ENCODE measurements at regions not wholly inside any gene's neighbourhood (a gene's known extent, or its start where the extent isn't known, plus 50 kb on each side); places are given as distances from the start of the nearest gene placed in this dataset.

DNA sequence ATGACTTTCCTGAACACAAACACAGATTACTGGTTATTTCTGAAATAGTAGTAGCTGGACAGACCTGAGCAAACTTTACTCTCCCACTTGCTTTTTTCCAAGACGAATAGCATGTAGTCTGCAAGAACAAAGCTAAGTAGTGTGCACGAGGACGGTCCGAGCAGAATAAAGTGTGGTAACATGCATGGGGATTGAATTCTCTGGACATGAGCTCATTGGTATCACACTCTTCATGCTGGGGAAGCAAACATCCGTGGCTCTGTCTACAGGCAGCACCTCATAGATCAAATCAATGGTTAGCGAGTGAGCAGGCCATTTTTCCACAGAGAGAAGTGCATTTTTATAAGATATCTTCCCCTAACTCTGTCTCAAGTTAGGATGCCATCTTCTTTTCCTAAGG is 164.8 kb upstream of the STK17B start:
- intact Hi-C loops (cut with DNase I), result no loop called here

DNA sequence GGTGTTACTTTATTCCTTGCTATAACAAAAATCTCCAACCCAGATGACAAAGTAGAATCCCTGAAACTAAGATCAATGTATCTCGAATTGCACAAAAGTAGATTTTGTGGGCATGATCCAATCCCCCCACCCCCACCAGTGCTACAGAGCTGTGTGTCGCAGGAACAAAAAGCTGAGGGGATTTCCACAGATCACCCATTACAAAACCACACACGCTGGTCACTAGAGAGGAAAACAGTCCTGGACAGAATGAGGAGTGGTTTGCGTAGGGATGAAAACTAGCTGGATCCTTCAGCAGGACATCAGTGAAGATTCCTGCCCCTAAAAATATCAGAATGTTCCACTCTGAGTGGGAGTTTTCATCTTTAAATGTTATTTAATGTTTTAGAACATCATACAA is 165.3 kb upstream of the STK17B start:
- DNase-seq (ENCODE audit: low spot score), result no peak

More for the DNA sequence above, 164.8 kb upstream of the STK17B start:
- no peak for DNase-seq (ENCODE audit: low spot score)

DNA sequence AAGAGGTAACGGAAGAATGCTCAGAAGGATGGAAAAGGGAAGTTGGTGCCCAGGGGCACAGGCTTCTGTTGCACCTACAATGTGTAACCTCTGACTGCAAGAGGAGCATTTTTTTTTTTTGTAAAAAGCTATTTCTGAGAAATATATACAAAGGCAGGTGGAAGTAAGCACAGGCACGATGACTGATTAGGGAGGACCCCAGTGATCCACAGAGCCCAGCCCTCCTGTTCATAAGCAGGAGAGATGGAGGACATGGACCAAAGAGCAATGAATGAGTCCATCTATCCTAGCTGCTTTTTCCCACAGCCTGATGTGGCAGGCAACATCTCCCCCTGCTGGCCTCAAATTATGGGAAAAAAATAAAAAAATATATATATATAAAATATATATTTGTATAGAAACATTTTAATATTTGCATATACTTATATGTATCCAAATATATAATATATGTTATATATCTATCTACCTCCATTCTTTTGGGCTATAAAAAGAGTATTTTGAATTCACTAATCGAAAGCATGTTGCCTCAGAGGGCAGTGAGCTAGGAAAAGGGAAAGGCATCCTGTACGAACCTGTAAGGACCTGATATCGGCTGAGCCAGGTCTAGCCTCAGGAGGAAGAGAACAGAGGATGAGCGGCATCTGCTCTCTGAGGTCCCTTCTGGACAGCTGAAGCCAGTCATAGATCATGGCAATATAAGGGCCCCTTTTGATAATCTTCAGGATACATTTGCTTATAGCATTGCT is 166.0 kb upstream of the STK17B start:
- intact Hi-C loops (cut with DNase I), result no loop called here
- DNase-seq (ENCODE audit: low spot score), result no peak

More for the DNA sequence above, 165.3 kb upstream of the STK17B start:
- intact Hi-C loops (cut with DNase I), result no loop called here

DNA sequence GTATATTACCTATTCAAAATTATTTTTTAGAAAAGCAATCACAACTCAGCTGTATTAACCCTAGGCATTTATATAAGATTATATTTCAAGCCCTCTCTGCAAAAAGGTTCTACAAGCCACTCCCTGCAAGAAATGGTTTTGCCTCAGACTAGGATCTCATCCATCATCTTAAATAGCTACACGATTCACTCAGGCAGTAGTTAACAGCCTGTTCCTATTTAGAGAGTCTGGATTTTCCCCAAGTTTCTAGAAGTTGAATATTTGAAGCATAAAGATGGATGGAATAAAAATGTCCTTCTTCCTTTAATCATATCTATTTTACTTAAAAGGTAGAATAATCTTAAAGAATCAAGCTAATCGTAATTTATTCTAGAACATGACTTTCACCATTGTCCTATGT is 167.1 kb upstream of the STK17B start:
- intact Hi-C loops (cut with DNase I), result no loop called here
- no peak for DNase-seq (ENCODE audit: low spot score)

- no peak for DNase-seq (ENCODE audit: low spot score)
These were observed 170.0 kb upstream of the STK17B start for GRCh38 chr2:196341277-196341841.

GRCh38 chr2:196344397-196344796 is 173.0 kb upstream of the STK17B start:
- DNase-seq (ENCODE audit: low spot score), result no peak
- intact Hi-C loops (cut with DNase I), result no loop called here

More at GRCh38 chr2:196341277-196341841, 170.0 kb upstream of the STK17B start:
- intact Hi-C loops (cut with DNase I), result no loop called here

DNA sequence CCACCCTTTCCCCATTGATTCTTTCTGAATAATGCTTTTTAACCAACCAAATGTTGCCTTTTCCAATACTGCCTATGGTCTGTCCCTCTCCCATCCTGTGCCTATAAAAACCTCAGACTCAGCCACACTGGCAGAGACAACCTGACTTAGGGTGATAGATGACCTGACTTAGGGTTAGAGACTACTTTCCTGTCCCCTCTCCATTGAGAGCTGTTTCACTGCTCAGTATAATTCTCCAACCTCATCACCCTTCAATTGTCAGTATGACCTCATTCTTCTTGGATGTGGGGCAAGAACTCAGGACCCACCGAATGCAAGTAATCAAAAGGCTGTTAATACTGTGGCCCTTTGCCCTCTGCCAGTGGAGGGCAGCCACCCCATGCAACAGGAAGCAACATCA is 182.3 kb upstream of the STK17B start:
- intact Hi-C loops (cut with DNase I), result no loop called here
- no peak for DNase-seq (ENCODE audit: low spot score)

- intact Hi-C loops (cut with DNase I), result no loop called here
- no peak for DNase-seq (ENCODE audit: low spot score)
These were observed 182.8 kb upstream of the STK17B start for GRCh38 chr2:196354186-196354585.

DNA sequence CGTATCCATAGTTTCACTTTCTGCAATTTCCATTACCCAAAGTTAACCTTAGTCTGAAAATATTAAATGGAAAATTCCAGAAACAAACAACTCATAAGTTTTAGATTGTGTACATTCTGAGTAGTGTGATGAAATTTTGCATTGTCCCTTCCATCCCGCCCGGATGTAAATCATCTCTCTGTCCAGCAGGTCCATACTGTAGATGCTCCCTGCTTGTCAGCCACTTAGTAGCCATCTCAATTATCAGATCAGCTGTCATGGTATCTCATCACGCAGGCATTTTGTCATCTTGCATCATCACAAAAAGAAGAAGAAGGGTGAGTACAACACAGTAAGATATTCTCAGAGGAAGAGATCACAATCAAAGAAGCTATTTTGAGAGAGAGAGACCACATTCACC is 185.0 kb upstream of the STK17B start:
- intact Hi-C loops (cut with DNase I), result no loop called here
- no peak for DNase-seq (ENCODE audit: low spot score)

DNA sequence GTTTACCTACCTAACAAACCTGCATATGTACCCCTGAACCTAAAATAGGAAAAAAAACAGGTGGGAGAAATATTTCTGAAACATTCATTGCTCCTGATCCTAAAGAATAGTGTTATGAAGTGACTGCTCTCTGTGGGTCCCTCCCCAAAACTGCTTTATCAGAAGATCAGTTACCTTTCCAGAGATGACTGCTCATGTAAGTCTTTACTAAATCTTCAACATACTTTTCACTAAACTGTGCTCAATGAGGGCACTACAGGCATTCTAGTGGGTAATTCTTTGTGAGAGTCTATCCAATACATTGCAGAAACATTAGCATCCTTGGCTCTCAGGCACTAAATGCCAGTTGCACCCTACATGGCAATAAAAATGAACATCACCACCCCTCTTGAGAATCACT is 189.3 kb upstream of the STK17B start:
- no peak for DNase-seq (ENCODE audit: low spot score)
- intact Hi-C loops (cut with DNase I), result no loop called here

DNA sequence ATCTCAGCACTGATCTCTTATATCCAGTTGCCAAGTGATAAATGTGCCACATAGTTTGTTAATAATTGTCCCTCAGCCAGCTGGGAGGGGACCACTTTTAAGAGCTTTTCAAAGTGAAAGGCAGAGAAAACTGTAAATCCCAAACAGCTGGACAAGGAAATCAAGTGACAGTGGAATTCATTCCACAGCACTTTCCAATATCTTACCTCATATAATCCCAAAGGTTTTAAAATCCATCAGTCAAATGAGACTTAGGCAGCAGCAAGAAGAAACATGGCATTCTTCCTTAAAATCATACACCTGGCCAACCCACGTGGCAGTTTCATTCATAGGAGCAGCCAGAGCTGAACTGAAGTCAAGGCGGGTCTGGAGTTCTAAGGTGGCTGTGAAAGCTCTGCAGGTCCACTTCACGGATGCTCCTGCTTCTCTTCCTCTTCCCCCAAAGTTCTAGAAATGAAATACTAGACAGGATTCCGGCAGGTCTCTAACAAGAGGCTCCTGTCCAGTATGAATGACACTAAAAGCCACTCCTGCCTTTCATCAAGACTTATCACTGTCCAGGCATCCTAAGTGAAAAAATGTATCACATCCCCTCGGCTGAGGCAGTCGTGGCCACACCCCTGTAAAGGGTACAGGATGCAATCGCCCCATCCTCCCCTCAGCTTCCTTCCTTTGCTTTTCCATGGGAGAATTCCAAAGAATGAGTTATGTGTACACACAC is 190.4 kb upstream of the STK17B start:
- DNase-seq (ENCODE audit: low spot score), result no peak

GRCh38 chr2:196362973-196363549 is 191.7 kb upstream of the STK17B start:
- intact Hi-C loops (cut with DNase I), result no loop called here
- no peak for DNase-seq (ENCODE audit: low spot score)

More for the DNA sequence above, 190.4 kb upstream of the STK17B start:
- intact Hi-C loops (cut with DNase I), result no loop called here

- intact Hi-C loops (cut with DNase I), result no loop called here
- DNase-seq (ENCODE audit: low spot score), result no peak
These were observed 193.8 kb upstream of the STK17B start for GRCh38 chr2:196365145-196365544.

- no peak for DNase-seq (ENCODE audit: low spot score)
- intact Hi-C loops (cut with DNase I), result no loop called here
These were observed 194.5 kb upstream of the STK17B start for GRCh38 chr2:196365923-196366322.

GRCh38 chr2:196367633-196368032 is 196.3 kb upstream of the STK17B start:
- DNase-seq (ENCODE audit: low spot score), result no peak
- intact Hi-C loops (cut with DNase I), result no loop called here

- no peak for DNase-seq (ENCODE audit: low spot score)
- intact Hi-C loops (cut with DNase I), result no loop called here
These were observed 197.3 kb upstream of the STK17B start for GRCh38 chr2:196368546-196369225.

GRCh38 chr2:196369967-196370366 is 198.6 kb upstream of the STK17B start:
- DNase-seq (ENCODE audit: low spot score), result no peak
- intact Hi-C loops (cut with DNase I), result no loop called here

DNA sequence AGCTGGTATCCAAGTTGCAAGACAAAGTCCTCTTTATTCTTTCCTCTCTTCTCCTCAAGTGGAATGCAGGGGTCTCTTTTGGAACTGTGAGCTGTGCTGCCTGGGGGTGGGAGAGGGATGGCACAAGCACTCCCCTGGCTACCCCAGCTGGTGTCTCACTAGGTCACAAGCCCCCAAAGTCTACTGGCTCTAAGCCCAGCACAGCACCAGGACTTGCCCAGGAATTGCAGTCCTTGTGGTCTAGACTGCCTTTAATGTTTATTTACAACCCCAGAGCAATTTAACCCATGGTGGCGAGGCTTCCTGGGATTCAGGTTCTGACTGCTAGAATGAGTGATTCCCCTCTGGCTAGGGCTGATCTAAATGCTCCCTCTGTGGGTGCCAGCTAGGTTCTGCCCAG is 199.0 kb upstream of the STK17B start:
- DNase-seq (ENCODE audit: low spot score), result no peak
- intact Hi-C loops (cut with DNase I), result no loop called here

GRCh38 chr2:196372276-196372809 is 201.0 kb upstream of the STK17B start:
- no peak for DNase-seq (ENCODE audit: low spot score)
- intact Hi-C loops (cut with DNase I), result no loop called here
